ENCODE measurements at regions not wholly inside any gene's neighbourhood (a gene's known extent, or its start where the extent isn't known, plus 50 kb on each side); places are given as distances from the start of the nearest gene placed in this dataset.

DNA sequence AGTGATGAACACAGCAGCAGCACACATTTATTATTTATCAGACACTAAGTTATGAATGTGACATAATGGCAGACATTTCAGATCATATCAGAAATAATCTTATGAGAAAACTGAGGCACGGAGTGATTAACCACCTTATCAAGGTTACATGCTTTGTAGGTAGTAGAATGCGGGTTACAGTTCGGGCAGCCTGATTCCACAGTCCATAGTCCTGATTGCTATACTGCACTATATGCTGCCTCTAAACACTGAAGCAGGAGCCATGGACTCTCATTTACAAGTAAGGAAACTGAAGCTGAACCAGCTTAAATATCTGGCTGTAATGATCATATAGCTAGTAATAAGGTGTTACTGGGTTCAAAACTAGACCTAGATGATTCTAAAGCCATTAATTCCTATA lies 291.3 kb upstream of the ADAMTSL1 start:
- TF ChIP-seq, protein P1, sequence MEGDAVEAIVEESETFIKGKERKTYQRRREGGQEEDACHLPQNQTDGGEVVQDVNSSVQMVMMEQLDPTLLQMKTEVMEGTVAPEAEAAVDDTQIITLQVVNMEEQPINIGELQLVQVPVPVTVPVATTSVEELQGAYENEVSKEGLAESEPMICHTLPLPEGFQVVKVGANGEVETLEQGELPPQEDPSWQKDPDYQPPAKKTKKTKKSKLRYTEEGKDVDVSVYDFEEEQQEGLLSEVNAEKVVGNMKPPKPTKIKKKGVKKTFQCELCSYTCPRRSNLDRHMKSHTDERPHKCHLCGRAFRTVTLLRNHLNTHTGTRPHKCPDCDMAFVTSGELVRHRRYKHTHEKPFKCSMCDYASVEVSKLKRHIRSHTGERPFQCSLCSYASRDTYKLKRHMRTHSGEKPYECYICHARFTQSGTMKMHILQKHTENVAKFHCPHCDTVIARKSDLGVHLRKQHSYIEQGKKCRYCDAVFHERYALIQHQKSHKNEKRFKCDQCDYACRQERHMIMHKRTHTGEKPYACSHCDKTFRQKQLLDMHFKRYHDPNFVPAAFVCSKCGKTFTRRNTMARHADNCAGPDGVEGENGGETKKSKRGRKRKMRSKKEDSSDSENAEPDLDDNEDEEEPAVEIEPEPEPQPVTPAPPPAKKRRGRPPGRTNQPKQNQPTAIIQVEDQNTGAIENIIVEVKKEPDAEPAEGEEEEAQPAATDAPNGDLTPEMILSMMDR (IDR thresholded peaks at IDR 0.05): no peak
- TF ChIP-seq POLR2A (IDR thresholded peaks at IDR 0.05): no peak
- no peak for TF ChIP-seq EP300 (IDR thresholded peaks at IDR 0.05)

Measured in tibial nerve (tissue), 4 donors.